ENCODE measurements at regions not wholly inside any gene's neighbourhood (a gene's known extent, or its start where the extent isn't known, plus 50 kb on each side); places are given as distances from the start of the nearest gene placed in this dataset.
"Not testable (repeated sequence)": the region's sequence is repeated elsewhere in the genome, so short reads cannot be mapped to it uniquely, and the experiment has no call there.

DNA sequence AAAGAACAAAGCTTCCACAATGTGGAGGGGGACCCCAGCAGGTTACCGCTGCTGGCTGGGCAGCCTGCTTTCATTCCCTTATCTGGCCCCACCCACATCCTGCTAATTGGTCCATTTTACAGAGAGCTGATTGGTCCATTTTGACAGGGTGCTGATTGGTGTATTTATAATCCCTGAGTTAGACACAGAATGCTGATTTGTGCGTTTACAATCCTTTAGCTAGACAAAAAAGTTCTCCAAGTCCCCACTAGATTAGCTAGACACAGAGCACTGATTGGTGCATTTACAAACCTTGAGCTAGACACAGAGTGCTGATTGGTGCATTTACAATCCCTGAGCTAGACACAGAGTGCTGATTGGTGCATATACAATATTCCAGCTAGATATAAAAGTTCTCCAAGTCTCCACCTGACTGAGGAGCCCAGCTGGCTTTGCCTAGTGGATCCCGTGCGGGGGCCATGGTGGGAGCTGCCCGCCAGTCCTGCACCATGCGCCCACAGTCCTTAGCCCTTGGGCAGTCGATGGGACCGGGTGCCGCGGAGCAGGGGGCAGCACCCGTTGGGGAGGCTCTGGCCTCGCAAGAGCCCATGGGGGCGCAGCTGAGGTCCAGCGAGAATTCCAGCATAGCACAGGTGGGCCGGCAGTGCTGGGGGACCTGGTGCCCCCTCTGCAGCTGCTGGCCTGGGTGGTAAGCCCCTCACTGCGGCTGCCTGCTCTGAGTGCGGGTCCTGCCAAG lies 88.8 kb upstream of the MYLIP start:
- DNase-seq = not testable (repeated sequence)

DNA sequence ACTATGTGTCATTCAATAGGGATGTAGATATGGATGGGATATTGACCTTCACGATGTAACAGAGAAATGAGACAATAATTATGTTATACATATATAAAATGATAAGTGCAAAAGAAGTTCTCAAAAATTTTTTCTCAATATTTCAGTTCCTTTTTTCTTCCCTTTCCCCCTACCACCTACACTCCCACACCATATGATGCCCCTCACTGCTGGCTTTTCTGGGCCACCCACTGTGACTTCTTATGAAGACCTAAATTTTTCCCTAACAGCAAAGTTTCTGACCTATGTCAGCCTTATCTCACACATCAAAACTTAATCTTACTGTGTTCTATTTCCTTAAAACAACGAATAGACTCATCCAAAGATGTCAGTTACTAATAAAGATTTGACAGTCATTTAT lies 89.9 kb upstream of the MYLIP start:
- no peak for DNase-seq

DNA sequence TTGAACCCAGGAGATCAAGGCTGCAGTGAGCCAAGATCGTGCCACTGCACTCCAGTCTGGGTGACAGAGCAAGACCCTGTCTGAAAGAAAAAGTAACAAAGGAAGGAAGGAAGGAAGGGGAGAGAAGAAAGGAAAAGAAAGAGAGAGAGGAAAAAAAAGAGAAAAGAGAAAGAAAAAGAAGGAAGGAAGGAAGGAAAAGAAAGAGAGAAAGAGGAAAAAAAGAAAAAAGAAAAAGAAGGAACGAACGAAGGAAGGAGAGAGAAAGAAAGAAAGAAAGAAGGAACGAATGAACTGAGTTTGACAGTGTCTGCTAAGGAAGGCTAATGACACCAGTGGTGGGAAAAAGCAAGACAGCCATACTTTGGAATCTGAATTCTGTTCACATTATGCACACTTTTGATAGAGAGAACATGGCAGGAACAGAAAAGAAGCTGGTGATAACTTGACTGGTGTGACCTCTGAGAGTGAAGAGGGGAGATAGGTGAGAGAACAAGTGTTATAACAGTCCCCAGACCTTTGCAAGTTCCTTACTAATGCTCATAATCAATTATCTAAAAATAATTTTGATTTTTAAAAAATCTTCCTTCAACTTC lies 93.3 kb upstream of the MYLIP start:
- DNase-seq = no peak

DNA sequence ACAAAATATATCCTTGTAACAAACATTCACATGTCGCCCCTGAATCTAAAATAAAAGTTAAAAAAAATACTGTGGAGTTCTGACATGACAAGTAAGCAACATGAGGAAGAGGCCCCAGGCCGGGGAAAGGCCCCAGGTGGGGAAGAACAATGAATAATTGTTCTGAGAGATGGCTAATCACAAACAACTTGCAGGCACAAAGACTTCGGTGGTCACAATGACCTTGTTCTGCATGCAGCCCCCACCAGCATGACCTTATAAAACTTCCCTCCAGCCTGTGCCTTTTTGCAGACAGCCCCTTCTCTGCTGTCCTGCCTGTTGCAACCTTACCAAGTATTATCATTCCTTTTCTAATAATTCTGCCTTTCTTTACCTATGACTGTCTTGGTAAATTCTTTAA lies 95.7 kb upstream of the MYLIP start:
- DNase-seq = no peak

DNA sequence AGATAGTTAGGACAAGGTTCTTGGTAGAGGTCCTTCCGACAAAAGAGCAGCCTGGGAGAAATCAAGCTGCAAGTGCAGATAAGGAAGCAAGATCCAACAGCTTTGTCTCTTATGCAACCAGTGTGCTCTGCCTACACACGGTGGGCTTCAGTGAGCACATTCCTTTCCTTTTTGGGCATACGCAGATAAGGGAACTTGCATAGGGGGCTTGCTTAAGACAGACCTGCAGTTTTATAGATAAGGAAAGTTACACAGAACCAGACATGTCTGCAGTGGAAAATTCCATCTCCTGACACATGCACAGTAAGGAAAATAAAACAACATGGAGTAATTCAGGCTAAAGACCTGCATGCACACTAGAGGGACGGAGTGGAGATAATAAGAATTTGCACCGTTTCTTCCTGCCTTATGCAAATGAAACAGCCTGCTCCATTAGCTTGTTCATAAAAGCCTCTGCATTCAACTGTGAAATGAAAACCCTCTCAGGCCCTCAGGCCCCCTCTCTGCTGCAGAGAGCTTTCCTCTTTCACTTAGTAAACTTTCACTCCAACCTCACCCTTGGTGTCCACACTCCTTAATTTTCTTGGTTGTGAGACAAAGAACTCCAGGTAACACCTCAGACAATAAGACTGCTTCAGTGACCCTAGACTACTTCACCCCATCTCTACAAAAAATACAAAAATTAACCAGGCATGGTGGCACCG lies 97.5 kb upstream of the MYLIP start:
- DNase-seq = no peak

DNA sequence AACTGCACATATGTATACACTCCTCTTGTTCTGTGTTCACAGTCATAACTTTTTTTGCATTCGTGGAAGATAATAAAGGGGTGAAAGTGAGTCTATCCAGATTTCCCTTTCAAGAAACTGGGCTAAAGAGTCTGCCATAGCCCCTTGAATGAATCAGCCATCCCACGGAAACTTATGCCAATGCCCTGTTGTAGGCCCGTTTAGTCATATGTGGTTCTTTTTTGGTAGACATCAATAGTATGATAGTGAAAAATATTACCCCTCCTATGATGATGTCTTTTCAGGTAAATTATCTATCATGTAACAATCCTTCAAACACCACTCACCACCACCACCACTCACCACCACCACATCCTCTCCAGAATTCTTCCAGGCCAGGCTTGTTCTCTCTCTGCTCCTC lies 99.9 kb upstream of the MYLIP start:
- no peak for DNase-seq

DNA sequence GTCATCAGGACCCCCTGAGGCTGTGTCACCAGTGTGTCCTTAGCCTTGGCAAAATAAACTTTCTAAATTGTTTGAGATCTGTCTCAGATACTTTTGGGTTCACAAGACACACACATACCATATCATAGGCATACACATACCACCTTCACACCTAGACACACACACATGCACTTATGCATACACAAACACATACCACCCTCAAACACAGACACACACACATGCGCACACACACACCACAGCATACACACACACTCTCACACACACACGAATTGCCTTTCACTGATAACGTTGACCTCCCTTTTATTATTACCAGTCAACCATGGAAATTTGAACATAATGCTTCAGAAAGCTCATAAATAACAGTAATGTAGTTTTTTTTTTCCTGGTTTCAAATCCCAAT lies 108.6 kb upstream of the MYLIP start:
- no peak for DNase-seq

DNA sequence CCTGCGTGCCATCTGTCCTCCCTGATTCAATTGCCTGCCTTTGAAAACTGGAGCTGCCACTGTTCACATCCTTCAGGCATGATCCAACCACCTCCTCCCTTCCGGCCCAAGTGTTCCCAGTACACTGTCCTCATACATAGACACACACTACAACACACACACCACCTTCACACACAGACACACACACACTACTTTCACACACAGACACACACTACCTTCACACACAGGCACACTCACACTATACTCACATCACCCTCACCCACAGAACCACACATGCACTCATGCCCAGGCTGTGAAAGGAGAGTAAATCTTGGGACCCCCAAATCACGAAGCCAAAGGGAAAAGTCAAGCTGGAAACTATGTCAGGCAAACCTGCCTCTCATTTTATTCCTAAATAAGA lies 109.4 kb upstream of the MYLIP start:
- no peak for DNase-seq

DNA sequence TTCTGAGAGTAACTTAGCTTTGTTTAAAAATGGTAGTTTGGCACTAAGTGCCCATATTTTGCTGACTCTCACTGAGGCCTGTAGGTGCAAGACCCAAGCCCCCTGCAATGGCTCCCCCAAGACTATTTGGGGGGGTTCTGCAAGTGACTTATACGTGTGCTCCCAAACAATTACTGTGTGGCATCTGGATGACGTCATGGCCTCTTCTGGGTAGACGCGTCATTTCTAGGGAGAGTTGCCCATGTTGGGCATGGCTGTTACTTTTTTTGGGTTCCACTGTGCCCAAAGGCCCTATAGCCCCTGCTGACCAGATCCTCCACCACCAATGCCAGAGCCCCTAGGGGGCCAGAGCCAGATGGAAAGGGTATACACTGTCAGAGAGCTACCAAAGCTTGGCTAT lies 110.3 kb upstream of the MYLIP start:
- no peak for DNase-seq

DNA sequence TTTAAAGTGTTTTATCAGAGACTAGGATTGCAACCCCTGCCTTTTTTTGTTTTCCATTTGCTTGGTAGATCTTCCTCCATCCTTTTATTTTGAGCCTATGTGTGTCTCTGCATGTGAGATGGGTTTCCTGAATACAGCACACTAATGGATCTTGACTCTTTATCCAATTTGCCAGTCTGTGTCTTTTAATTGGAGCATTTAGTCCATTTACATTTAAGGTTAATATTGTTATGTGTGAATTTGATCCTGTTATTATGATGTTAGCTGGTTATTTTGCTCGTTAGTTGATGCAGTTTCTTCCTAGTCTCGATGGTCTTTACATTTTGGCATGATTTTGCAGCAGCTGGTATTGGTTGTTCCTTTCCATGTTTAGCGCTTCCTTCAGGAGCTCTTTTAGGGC lies 114.6 kb upstream of the MYLIP start:
- not testable (repeated sequence) for DNase-seq

DNA sequence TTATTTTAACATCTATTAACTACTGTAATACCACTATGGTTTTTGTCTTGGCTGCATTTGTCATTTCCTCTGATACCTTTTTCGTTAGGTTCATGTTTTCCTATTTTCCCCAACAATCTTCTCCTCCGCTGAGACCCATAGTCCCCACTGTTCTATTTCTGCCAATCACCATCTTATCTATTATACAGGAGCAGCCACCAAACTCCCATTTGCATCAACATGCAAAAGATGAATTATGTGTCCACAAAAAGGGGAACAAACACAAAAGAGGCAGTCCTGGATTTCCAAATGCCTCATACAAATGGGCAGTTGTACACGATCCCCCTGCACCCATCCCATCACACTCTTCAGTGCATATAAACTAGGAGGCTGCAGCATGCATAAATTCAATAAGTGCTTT lies 121.7 kb upstream of the MYLIP start:
- DNase-seq = no peak

DNA sequence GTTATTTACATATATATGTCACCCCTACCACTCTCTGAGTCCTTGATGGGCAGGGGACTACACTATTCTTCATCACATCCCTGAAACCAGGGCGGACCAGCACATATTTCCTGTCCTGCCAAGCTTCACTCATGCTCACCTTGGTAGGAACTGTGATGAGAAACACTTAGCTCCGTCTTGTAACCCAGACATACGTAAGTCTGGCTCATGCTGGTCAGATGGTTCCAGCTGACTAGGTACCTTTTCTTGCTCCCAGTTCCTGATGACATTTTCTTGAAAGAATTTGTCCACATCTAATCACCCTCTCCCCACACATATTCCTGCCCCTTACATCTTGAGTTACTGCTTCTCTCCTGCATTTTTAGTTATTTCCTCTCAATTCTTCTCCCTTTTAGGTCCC lies 122.2 kb upstream of the MYLIP start:
- DNase-seq = no peak

DNA sequence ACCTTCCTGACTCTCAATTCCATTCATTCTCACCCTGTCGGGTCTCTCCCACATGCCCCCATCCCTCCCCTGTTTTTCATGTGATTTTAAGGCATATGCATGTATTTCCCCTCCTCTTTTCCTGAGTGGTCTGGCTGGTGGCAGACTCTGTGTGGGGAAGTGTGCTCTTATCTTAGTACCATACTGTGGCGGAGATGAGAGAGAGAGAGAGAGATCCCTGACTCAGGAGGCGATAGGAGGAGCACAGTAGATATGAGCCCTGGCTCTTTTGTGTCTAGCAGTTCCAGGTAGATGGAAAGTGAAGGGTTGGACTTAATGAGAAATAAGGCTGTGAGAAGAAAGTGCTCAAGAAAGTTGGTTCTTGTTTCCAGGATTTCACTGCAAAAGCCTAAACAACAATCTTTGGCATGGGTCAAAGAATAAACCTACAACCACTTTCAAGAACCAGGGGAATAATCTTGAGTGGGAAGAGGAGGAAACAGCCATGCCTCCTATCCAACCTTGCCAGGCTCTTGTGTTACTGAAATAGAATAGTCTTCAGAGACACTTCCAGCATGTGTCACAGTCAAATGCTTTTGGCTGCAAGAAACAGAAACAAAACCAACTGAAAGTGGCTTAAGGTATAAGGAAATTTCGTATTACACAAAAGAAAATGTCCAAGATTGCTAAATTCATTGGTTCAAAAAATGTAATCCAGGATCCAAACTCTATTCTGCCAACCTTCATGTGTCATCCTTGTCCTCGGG lies 123.8 kb upstream of the MYLIP start:
- DNase-seq = no peak

DNA sequence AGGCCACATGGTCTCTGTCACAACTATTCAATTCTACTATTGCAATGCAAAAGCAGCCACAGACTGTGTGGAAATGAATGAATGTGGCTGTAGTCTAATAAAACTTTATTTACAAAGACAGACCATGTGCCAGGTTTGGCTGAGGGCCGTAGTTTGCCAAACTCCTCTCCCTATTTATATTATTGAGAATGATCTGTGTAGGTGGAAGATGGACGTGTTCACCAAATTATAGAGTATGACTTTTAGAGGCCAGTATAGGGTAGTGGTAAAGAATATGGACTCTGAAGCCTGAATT lies 125.7 kb upstream of the MYLIP start:
- no peak for DNase-seq

DNA sequence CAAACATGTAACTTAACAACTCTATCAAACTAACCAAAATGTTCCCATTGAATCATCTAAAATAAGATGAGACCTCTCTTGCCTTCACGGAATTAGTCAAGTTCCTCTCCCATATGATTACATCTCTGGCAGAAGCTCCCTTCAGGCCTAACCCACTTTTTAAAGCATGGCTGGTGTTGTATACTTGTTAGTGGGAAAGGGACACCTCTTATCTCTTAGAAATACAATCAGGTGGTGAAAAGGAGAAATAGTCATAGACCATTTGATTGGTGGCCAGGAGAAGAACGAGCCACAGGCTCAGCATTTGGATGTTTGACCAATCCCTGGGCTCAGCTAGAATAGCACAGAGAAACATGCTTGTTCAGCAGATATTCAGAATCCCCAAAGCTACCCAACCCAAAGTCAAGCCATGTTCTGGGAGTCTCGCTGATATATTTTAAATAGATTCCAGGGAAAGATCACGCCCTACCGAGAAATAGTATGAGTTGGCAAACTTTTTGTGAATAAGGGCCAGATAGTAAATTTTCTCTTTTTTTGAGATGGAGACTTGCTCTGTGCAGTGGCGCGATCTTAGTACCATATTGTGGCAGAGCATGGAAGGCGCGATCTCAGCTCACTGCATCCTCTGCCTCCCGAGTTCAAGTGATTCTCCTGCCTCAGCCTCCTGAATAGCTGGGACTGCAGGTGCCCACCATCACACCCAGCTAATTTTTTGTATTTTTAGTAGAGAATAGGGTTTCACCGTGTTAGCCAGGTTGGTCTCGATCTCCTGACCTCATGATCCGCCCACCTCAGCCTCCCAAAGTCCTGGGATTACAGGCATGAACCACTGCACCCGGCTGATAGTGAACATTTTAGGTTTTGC lies 126.3 kb upstream of the MYLIP start:
- no peak for DNase-seq

DNA sequence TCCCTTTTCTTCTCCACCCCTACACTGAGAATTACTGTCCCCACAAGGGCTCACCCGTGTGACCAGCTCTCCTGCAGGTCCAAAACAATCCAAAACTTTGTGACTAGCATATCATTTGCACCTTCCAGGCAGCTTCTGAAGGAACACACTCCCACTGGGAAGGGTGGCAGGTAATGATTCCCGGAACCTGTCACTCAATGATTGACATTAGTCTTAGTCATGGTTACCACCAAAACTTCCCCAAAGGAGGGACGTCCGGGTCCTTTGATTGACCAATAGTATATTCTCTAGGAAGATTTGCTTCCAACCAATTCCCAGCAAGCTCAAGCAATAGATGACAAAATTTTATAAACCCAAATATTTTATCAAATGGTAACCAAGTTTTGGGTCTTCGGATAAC lies 127.7 kb upstream of the MYLIP start:
- no peak for DNase-seq

DNA sequence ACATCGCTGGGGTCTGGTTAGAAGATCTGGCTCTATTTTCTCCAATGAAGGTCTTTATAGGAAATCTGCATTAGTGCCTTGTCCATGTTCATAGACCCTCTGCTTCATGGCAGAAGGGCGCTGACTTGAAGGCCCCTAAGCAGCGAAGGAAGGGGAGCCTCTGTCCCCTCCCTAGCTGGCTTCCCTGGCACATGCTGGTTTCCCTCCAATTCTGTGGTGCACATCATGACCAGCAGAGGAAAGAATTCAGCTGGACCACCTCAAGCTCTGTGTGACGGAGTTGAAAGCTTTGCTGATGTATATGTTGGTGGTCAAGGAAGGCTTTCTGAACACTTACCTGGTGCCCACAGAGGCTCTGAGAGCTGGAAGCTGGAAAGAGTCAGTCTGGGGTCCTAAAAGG lies 129.7 kb upstream of the MYLIP start:
- no peak for DNase-seq

DNA sequence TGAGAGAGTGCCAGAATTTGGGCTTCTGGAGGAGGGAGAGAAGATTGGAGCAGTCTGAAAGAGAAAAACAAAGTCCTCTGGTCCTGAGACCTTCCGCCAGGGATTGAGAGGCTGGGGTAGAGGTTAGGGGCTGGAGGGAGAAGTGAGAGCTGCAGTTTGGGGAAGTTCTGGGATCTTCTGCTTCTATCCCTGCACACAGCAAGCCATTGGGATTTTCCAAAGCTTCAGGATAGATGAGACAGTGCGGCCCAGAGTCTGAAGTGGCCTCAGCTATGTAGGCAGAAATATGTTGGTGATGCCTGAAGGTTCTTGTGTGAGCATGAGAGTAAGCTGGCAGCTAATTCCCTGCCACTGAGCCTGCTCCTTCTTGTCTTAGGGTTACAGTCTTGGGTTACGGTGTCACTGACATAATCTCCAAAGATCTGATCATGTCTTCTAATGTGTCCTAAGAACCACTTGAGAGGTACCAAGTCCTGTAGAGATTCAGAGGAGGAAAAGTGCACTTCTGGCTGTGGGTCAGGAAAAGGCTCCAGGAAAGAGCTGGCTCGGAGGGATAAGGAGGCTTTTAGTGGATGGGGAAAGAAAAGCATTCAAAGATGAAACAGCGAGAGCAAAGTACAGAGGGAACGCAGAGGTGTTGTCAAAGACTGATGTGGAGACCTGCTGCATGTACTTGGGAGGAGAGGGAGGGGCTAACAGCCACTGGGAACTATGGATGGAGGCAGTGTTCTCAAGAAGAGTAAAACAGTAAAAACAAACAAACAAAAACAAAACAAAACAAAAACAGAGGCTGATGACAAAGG lies 131.1 kb upstream of the MYLIP start:
- DNase-seq = no peak

DNA sequence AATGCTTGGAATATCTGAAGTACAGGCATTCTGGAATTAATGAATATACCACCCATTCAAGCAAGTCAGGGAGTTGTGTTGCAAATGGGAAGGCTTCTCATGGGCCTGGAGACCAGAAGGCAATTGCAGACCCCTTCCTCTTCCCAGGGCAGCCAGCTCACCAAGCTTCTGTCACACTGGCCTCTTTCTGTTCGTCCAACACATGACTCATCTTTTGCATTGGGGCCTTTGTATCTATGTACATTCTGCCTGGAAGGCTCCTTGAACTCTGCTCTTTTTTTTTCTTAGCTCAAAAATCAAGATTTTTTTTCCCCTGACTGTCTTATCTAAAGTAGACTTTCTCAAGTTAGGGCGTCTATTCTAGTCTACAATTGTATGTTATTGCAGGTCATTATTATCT lies 132.9 kb upstream of the MYLIP start:
- no peak for DNase-seq

DNA sequence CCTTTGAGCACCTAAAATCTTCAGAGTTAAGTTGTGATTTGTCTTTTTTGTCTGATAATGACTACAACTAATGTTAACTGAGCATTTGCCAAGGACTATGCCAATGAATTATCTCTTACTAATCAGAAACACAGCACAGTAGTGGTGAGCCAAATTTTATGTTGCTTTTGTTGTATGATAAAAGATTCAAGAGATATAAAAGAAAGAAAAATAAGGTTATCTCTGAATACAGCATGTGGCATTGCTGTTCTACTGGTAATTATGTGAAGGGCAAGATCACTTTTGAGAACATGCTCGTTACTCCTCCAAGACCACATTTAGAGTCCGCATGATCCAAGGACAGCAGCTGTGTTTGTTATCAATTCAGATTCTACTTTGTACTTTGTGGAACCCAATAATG lies 133.4 kb upstream of the MYLIP start:
- no peak for DNase-seq

DNA sequence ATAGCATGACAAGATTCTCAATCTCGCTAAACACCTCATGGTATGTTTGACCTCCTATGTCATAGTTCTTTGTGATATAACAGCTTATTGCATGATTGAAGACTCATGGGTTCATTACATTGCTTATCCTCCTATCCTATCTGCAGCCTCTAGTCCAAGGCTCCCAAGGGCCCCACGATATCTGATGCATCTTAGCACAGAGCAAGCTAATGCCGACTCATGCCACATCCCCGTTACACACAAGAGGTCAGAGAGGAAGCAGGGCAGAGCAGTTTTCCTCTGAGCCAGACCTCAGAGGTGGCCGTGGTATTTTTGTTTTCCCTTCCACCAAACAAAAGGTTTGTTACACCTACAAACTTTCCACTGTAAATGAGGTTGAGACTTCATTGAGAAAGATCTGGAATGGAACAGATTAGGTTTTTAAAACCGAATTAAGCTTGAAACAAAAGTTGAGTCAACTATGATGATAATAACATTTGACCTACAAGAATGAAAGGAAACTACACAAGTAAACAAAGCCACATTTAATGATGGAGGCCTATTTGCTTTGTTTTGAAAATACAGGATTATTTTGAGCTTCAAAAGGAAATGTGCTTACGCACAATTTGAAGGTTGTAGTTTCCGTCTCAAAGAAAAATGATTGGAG lies 133.9 kb upstream of the MYLIP start:
- no peak for DNase-seq

Data from CD4-positive, alpha-beta T cell treated with Interleukin-10 for 1 hour (primary cell).